Dendritic cell treated with granulocyte-macrophage colony-stimulating factor and Interleukin-4, amounts not matched to agents 40 ng/mL and 50 ng/mL, for 4 days (primary cell): ENCODE measurements at regions not wholly inside any gene's neighbourhood (a gene's known extent, or its start where the extent isn't known, plus 50 kb on each side); places are given as distances from the start of the nearest gene placed in this dataset.

ENCODE experiments used
- H3K27ac Mint-ChIP-seq: one replicate; pipeline ENCODE4 v1.8.0; 2022; ENCODE audit warnings: mild to moderate bottlenecking, mixed read lengths
- H3K27me3 Mint-ChIP-seq: one replicate; pipeline ENCODE4 v1.8.0; 2022; ENCODE audit warnings: mild to moderate bottlenecking, mixed read lengths
- H3K36me3 Mint-ChIP-seq: one replicate; pipeline ENCODE4 v1.8.0; 2022; ENCODE audit warnings: low read depth, mixed read lengths
- H3K4me1 Mint-ChIP-seq: one replicate; pipeline ENCODE4 v1.8.0; 2022; ENCODE audit warnings: low read depth, mixed read lengths
- H3K4me3 Mint-ChIP-seq: one replicate; pipeline ENCODE4 v1.8.0; 2022; ENCODE audit warnings: mild to moderate bottlenecking, moderate library complexity, mixed read lengths
- H3K9me3 Mint-ChIP-seq: one replicate; pipeline ENCODE4 v1.8.0; 2022; ENCODE audit warnings: mixed read lengths
- intact Hi-C: fragments of 100-400 bp; cut with micrococcal nuclease; formaldehyde crosslinking; loops from one replicate; pipeline ENCODE4 v1.15.0; 2022

GRCh38 chr10:128868481-128868880 is 598.6 kb upstream of the MGMT start:
- no peak overlapping the region for H3K4me3 Mint-ChIP-seq
- intact Hi-C loops: no loop called here

GRCh38 chr10:128869101-128869749 is 597.8 kb upstream of the MGMT start:
- H3K9me3 Mint-ChIP-seq: no peaks in the 10 kb centered on the region
- H3K4me3 Mint-ChIP-seq: no peak overlapping the region
- H3K36me3 Mint-ChIP-seq: no peaks in the 10 kb centered on the region
- no peaks in the 10 kb centered on the region for H3K27me3 Mint-ChIP-seq
- no peak overlapping the region for H3K27ac Mint-ChIP-seq
- intact Hi-C loops: no loop called here
- H3K4me1 Mint-ChIP-seq: no peaks in the 10 kb centered on the region

More at GRCh38 chr10:128868481-128868880, 598.6 kb upstream of the MGMT start:
- H3K4me1 Mint-ChIP-seq: no peaks in the 10 kb centered on the region
- H3K27ac Mint-ChIP-seq: no peak overlapping the region
- no peaks in the 10 kb centered on the region for H3K36me3 Mint-ChIP-seq
- no peaks in the 10 kb centered on the region for H3K9me3 Mint-ChIP-seq
- no peaks in the 10 kb centered on the region for H3K27me3 Mint-ChIP-seq

DNA sequence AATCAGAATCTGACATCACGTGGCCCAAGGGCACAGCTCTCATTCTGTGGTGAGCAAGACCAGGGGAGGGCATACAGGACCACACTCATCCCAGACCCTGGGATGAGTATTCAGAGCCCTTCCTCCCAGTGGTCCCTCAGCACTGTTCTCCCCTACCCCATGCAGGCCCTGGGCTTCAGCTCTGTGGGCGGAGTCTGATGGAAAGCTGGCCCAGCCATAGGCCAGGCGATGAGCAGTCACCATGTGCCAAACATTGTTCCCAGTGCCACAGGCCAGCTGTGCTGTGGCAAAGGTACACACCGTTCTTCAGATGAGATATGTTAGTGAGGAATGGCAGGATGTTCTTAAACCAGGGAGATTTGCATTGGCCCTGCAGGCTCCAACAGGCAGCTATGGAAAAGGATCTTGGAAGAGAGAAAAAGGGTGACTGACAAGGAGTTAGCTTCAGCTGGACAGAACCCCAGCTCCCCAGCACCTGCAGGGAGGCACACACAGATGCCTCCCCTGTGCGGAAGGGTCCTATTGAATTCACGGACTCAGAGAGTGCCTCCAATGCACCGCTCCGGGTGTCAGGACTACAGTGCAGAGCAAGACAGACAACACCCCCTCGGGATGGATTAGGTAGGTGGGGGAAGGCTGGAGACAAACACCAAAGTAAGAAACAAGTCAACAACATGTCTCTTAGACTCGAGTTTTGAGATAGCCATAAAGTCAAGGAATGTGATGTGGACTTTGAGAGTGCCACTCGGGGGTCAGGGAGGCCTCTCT is 596.0 kb upstream of the MGMT start:
- no peaks in the 10 kb centered on the region for H3K27me3 Mint-ChIP-seq
- intact Hi-C loops: no loop called here
- H3K9me3 Mint-ChIP-seq: no peaks in the 10 kb centered on the region
- no peaks in the 10 kb centered on the region for H3K36me3 Mint-ChIP-seq
- no peak overlapping the region for H3K4me3 Mint-ChIP-seq
- no peak overlapping the region for H3K27ac Mint-ChIP-seq
- H3K4me1 Mint-ChIP-seq: no peaks in the 10 kb centered on the region

DNA sequence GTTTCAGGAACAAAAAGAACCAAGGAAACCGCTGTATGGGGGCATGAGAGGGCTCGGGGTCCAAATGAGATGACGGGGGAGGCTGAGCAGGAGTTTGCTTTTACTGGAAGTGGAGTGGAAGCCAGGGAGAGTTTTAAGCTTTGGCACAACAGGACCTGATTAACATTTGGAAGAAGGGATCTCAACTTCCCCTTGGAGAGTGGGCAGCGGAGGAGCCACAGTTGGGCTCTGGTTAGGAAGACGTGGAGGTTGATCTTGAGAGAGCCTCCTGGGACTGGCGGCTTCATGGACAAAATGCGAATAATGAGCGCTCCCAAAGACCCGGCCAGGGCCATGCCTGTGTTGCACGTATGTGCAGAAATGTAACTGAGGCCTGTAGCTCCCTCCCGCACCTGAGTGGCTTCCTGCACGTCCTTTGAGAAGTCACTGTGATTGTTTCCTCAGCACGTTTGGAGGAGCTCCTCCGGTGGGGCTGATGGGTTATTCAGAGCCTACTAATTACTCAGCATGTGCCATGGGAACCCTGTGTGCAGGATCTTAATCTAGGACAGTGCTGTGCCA is 595.3 kb upstream of the MGMT start:
- no peak overlapping the region for H3K27ac Mint-ChIP-seq
- H3K4me3 Mint-ChIP-seq: no peak overlapping the region

DNA sequence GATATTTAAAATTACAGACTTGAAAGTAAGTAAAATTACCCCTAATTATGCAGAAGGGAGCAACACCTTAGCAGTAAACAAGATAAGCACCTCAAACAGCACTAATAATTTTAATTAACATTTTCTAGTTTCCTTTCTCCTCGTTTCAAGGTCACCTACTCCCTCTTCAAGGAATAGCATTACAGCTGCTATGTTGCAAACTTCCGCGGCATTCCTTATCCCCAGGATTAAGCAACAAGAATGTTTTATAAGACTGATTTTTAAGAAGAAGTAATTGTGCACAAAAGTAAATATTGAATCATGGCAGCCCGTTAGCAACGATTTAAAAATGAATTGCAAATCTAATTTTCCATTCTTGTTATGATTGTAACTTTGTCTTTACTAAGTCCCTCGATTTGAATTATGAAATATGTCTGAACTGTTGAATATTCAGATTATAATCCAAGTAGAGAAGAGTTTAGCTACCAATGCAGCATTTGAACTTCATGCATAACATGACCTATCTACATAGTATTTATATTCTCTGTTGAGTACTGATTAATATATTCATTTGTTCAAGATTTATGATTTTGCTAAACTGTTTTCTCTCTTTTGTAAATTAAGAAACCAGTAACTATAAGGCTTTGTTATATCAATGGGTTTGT is 593.5 kb upstream of the MGMT start:
- Mint-ChIP-seq H3K27me3 (no peaks in the 10 kb centered on the region), H3K36me3 (no peaks in the 10 kb centered on the region), H3K9me3 (no peaks in the 10 kb centered on the region), H3K4me3 (no peak overlapping the region), H3K4me1 (no peaks in the 10 kb centered on the region), H3K27ac (no peak overlapping the region)
- intact Hi-C loops: no loop called here

More for the DNA sequence above, 595.3 kb upstream of the MGMT start:
- H3K4me1 Mint-ChIP-seq: no peaks in the 10 kb centered on the region
- intact Hi-C loops: no loop called here
- H3K9me3 Mint-ChIP-seq: no peaks in the 10 kb centered on the region
- H3K27me3 Mint-ChIP-seq: no peaks in the 10 kb centered on the region
- H3K36me3 Mint-ChIP-seq: no peaks in the 10 kb centered on the region

GRCh38 chr10:128874331-128874730 is 592.7 kb upstream of the MGMT start:
- no peaks in the 10 kb centered on the region for H3K27me3 Mint-ChIP-seq
- no peak overlapping the region for H3K4me3 Mint-ChIP-seq
- no peak overlapping the region for H3K27ac Mint-ChIP-seq
- no peaks in the 10 kb centered on the region for H3K9me3 Mint-ChIP-seq
- intact Hi-C loops: no loop called here
- no peaks in the 10 kb centered on the region for H3K4me1 Mint-ChIP-seq
- H3K36me3 Mint-ChIP-seq: no peaks in the 10 kb centered on the region

DNA sequence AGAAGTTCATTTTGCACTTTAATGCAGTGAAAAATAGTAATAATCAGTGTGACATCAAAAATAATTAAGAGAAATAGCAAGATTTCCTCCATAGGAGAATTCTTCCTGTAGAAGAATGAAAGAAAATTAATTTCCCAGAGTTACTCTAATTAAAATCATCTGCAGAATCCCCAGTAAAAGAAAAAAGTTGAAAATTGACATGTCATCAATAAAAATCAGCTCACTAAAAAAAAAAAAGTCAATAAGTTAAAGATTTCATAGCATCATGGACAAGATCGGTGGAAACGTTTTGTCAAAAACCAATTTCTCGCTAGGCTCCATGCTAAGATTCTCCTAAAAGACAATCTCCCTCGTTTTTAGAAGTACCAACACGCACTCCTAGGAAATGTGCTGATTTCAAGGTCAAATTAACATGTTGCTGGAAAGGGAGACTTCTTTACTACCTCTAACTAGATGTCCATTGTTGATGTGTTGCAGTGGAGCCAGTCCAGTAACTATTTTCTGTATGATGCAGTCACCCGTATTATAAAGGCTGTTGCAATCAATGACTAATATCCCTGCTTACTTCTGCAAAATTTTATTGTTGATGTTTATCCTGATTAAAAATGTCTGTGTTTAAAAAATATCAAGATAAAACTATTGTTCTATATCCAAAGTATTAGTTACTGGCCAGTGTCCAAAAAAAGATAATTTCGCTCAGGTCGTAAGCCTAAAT is 591.9 kb upstream of the MGMT start:
- no peak overlapping the region for H3K4me3 Mint-ChIP-seq
- H3K4me1 Mint-ChIP-seq: no peaks in the 10 kb centered on the region
- intact Hi-C loops: no loop called here

GRCh38 chr10:128875956-128876736 is 590.9 kb upstream of the MGMT start:
- no peaks in the 10 kb centered on the region for H3K4me1 Mint-ChIP-seq
- intact Hi-C loops: no loop called here

More for the DNA sequence above, 591.9 kb upstream of the MGMT start:
- no peaks in the 10 kb centered on the region for H3K36me3 Mint-ChIP-seq
- H3K27me3 Mint-ChIP-seq: no peaks in the 10 kb centered on the region
- no peak overlapping the region for H3K27ac Mint-ChIP-seq
- H3K9me3 Mint-ChIP-seq: no peaks in the 10 kb centered on the region

GRCh38 chr10:128877141-128877540 is 589.9 kb upstream of the MGMT start:
- intact Hi-C loops: no loop called here
- no peak overlapping the region for H3K27ac Mint-ChIP-seq
- H3K4me1 Mint-ChIP-seq: no peaks in the 10 kb centered on the region
- H3K36me3 Mint-ChIP-seq: no peaks in the 10 kb centered on the region
- H3K4me3 Mint-ChIP-seq: no peak overlapping the region
- H3K9me3 Mint-ChIP-seq: no peaks in the 10 kb centered on the region
- no peaks in the 10 kb centered on the region for H3K27me3 Mint-ChIP-seq

More at GRCh38 chr10:128875956-128876736, 590.9 kb upstream of the MGMT start:
- Mint-ChIP-seq H3K27ac (no peak overlapping the region), H3K36me3 (no peaks in the 10 kb centered on the region), H3K4me3 (no peak overlapping the region), H3K9me3 (no peaks in the 10 kb centered on the region), H3K27me3 (no peaks in the 10 kb centered on the region)

GRCh38 chr10:128877936-128878335 is 589.1 kb upstream of the MGMT start:
- no peaks in the 10 kb centered on the region for H3K27me3 Mint-ChIP-seq
- H3K27ac Mint-ChIP-seq: no peak overlapping the region
- intact Hi-C loops: no loop called here
- no peak overlapping the region for H3K4me3 Mint-ChIP-seq
- H3K9me3 Mint-ChIP-seq: no peaks in the 10 kb centered on the region
- no peaks in the 10 kb centered on the region for H3K4me1 Mint-ChIP-seq
- no peaks in the 10 kb centered on the region for H3K36me3 Mint-ChIP-seq

DNA sequence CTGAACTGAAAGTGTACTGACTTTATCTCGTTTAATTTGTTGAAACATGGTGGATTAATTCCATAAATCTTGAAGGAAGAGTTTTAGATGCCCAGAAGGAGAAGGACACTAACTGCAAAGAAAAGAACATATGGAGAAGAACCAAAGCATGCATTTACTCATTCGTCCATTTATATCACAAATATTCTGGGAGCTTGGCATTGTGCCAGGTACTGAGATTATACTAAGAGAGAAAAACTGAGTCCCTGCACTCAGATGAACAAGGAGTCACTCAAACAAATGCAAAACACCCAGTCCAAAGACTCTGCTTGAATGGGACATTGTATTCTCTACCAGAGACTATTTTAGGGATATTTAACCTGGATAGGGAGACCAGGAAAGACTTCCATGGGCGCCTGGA is 588.0 kb upstream of the MGMT start:
- Mint-ChIP-seq H3K27me3 (no peaks in the 10 kb centered on the region), H3K9me3 (no peaks in the 10 kb centered on the region), H3K4me1 (no peaks in the 10 kb centered on the region), H3K36me3 (no peaks in the 10 kb centered on the region), H3K4me3 (no peak overlapping the region), H3K27ac (no peak overlapping the region)
- intact Hi-C loops: no loop called here

DNA sequence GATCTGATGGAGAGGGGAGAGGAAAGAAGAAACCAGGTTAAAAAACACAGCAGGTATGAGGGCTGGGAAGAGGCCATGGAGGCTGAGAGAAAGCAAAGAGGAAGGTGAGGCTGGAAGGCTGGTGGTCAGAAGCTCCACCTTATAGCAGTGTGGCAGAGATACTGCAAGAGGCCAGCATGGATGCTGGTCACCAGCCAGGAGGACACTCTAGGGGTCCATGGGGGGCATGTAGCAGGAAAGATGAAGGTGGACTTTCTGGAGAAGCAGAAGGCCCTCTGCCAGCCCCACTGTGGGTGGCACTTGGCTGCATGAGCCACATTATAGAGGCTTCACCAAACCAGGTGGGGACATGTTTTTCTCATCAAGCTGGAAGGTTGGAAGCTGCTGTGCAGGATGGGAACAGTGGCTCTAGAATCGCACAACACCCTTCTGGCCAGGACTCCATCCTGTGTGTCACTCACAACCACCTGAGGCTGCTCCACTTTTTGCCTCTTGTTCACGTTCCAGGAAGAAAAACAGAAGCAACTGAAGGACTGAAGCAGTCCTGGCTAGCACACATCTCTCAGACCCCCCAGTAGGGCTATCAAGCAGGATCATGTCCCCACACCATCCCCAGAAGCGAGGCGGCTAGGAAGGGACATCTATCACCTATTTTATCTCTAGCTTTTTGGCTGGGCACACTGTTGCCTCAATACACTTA is 587.5 kb upstream of the MGMT start:
- Mint-ChIP-seq H3K9me3 (no peaks in the 10 kb centered on the region), H3K4me1 (no peaks in the 10 kb centered on the region), H3K36me3 (no peaks in the 10 kb centered on the region), H3K27me3 (no peaks in the 10 kb centered on the region), H3K4me3 (no peak overlapping the region), H3K27ac (no peak overlapping the region)
- intact Hi-C loops: no loop called here
